Ishikawa (cell line): ENCODE measurements at regions not wholly inside any gene's neighbourhood (a gene's known extent, or its start where the extent isn't known, plus 50 kb on each side); places are given as distances from the start of the nearest gene placed in this dataset.

Source experiments
- CEBPB ChIP-seq: IDR thresholded peaks from 2 replicates; pipeline ENCODE4 v1.6.1; 2012
- CREB1 ChIP-seq: IDR thresholded peaks from 2 replicates; pipeline ENCODE4 v1.6.1; 2012; ENCODE audit warnings: low read depth
- EGR1 ChIP-seq: IDR thresholded peaks from 2 replicates; pipeline ENCODE4 v1.6.1; 2012
- EP300 ChIP-seq: IDR thresholded peaks from 2 replicates; pipeline ENCODE4 v1.6.1; 2012; ENCODE audit warnings: borderline replicate concordance
- FOXM1 ChIP-seq: IDR thresholded peaks from 2 replicates; pipeline ENCODE4 v1.6.1; 2012; ENCODE audit warnings: low read depth, borderline replicate concordance
- MAX ChIP-seq: IDR thresholded peaks from 2 replicates; pipeline ENCODE4 v1.6.1; 2012
- NFIC ChIP-seq: IDR thresholded peaks from 2 replicates; pipeline ENCODE4 v1.6.1; 2012
- RAD21 ChIP-seq: IDR thresholded peaks from 2 replicates; pipeline ENCODE4 v1.6.1; 2012; ENCODE audit warnings: low read depth
- REST ChIP-seq: IDR thresholded peaks from 2 replicates; pipeline ENCODE4 v1.6.1; 2012; ENCODE audit warnings: low read depth, mild to moderate bottlenecking
- TAF1 ChIP-seq: IDR thresholded peaks from 2 replicates; pipeline ENCODE4 v1.6.1; 2012; ENCODE audit warnings: low read depth, mild to moderate bottlenecking
- TCF12 ChIP-seq: IDR thresholded peaks from 2 replicates; pipeline ENCODE4 v1.6.1; 2012; ENCODE audit warnings: low read depth
- TEAD4 ChIP-seq: IDR thresholded peaks from 2 replicates; pipeline ENCODE4 v1.6.1; 2012
- USF1 ChIP-seq: IDR thresholded peaks from 2 replicates; pipeline ENCODE4 v1.6.1; 2012
- YY1 ChIP-seq: IDR thresholded peaks from 2 replicates; pipeline ENCODE4 v1.6.1; 2012; ENCODE audit warnings: low read depth
- ZBTB7A ChIP-seq: IDR thresholded peaks from 2 replicates; pipeline ENCODE4 v1.6.1; 2012; ENCODE audit warnings: low read depth

GRCh38 chr15:47870956-47871625, 153.8 kb downstream of the SEMA6D start:
- TF ChIP-seq EP300 (no peak), RAD21 (no peak), USF1 (no peak), FOXM1 (no peak), NFIC (no peak)

- no peak for TF ChIP-seq NFIC
- TF ChIP-seq RAD21: no peak
- no peak for TF ChIP-seq CREB1
- TF ChIP-seq REST: no peak
- no peak for TF ChIP-seq EGR1
- no peak for TF ChIP-seq FOXM1
Observed at GRCh38 chr15:47872208-47872607, 154.9 kb downstream of the SEMA6D start.

- no peak for TF ChIP-seq RAD21
- no peak for TF ChIP-seq FOXM1
- TF ChIP-seq REST: no peak
- TF ChIP-seq MAX: no peak
- TF ChIP-seq TCF12: no peak
- TF ChIP-seq USF1: no peak
- TF ChIP-seq EP300: no peak
- no peak for TF ChIP-seq NFIC
- TF ChIP-seq TAF1: no peak
- TF ChIP-seq EGR1: no peak
- TF ChIP-seq CREB1: no peak
- no peak for TF ChIP-seq YY1
Observed at GRCh38 chr15:47872869-47873432, 155.6 kb downstream of the SEMA6D start.

- TF ChIP-seq FOXM1 (no peak), CREB1 (no peak), MAX (no peak), EGR1 (no peak), ZBTB7A (no peak), EP300 (no peak), USF1 (no peak), TEAD4 (no peak), TCF12 (no peak), RAD21 (no peak), CEBPB (no peak), REST (no peak), YY1 (no peak), NFIC (no peak), TAF1 (no peak)
Observed at GRCh38 chr15:47876986-47877385, 159.7 kb downstream of the SEMA6D start.

- no peak for TF ChIP-seq NFIC
- TF ChIP-seq ZBTB7A: no peak
- TF ChIP-seq YY1: no peak
- no peak for TF ChIP-seq USF1
- TF ChIP-seq TEAD4: no peak
- no peak for TF ChIP-seq EGR1
- TF ChIP-seq RAD21: no peak
- no peak for TF ChIP-seq EP300
- no peak for TF ChIP-seq CREB1
- TF ChIP-seq TAF1: no peak
- TF ChIP-seq CEBPB: no peak
- TF ChIP-seq REST: no peak
- no peak for TF ChIP-seq FOXM1
- TF ChIP-seq MAX: no peak
- no peak for TF ChIP-seq TCF12
Observed at GRCh38 chr15:47877836-47878235, 160.5 kb downstream of the SEMA6D start.
